ENCODE measurements at regions not wholly inside any gene's neighbourhood (a gene's known extent, or its start where the extent isn't known, plus 50 kb on each side); places are given as distances from the start of the nearest gene placed in this dataset.

GRCh38 chr20:7313047-7313446, 545.6 kb downstream of the BMP2 start:
- H3K9me2 ChIP-seq (replicated peaks; ENCODE audit: insufficient read depth, low read length) = no peaks in the 10 kb centered on the region
- no peaks in the 10 kb centered on the region for H3K79me2 ChIP-seq (ENCODE audit: low read length)
- H3K4me3 ChIP-seq (ENCODE audit: low read length) = no peak overlapping the region
- no peaks in the 10 kb centered on the region for H3K27me3 ChIP-seq (replicated peaks; ENCODE audit: insufficient read depth, low read length)
- H3K9ac ChIP-seq (ENCODE audit: low read length) = no peak overlapping the region
- H3K27ac ChIP-seq (ENCODE audit: low read length) = no peak overlapping the region
- H3K4me2 ChIP-seq (ENCODE audit: low read depth, low read length) = no peak overlapping the region
- no peaks in the 10 kb centered on the region for H3F3A ChIP-seq (ENCODE audit: insufficient read depth, low read length)
- H3K4me1 ChIP-seq (ENCODE audit: low read length) = no peaks in the 10 kb centered on the region
- no peaks in the 10 kb centered on the region for H3K9me3 ChIP-seq (replicated peaks; ENCODE audit: insufficient read depth, low read length)
- no peak overlapping the region for H2AFZ ChIP-seq (ENCODE audit: low read length)
- DNase-seq = no peak
- TF ChIP-seq CTCF (IDR thresholded peaks at IDR 0.05; ENCODE audit: low read length) (no peak), EZH2 (optimal IDR thresholded peaks at IDR 0.05; ENCODE audit: low read depth, low read length) (no peak), EZH2phosphoT487 (IDR thresholded peaks at IDR 0.05; ENCODE audit: low read length) (no peak)
- no peaks in the 10 kb centered on the region for H4K20me1 ChIP-seq (ENCODE audit: insufficient read depth, low read length)
- H3K36me3 ChIP-seq (replicated peaks; ENCODE audit: insufficient read depth, low read length) = no peaks in the 10 kb centered on the region; the same call in 1 of the 2 replicates

GRCh38 chr20:7323957-7324356, 556.5 kb downstream of the BMP2 start:
- Histone ChIP-seq H3K9ac (ENCODE audit: low read length) (no peak overlapping the region), H2AFZ (ENCODE audit: low read length) (no peak overlapping the region), H3K27ac (ENCODE audit: low read length) (no peak overlapping the region), H3K4me3 (ENCODE audit: low read length) (no peak overlapping the region), H3F3A (ENCODE audit: insufficient read depth, low read length) (no peaks in the 10 kb centered on the region), H3K36me3 (replicated peaks; ENCODE audit: insufficient read depth, low read length) (no peaks in the 10 kb centered on the region), H3K4me1 (ENCODE audit: low read length) (no peaks in the 10 kb centered on the region), H3K79me2 (ENCODE audit: low read length) (no peaks in the 10 kb centered on the region), H4K20me1 (ENCODE audit: insufficient read depth, low read length) (no peaks in the 10 kb centered on the region), H3K27me3 (replicated peaks; ENCODE audit: insufficient read depth, low read length) (no peaks in the 10 kb centered on the region), H3K4me2 (ENCODE audit: low read depth, low read length) (no peak overlapping the region), H3K9me2 (replicated peaks; ENCODE audit: insufficient read depth, low read length) (no peaks in the 10 kb centered on the region), H3K9me3 (replicated peaks; ENCODE audit: insufficient read depth, low read length) (no peaks in the 10 kb centered on the region)
- TF ChIP-seq EZH2 (optimal IDR thresholded peaks at IDR 0.05; ENCODE audit: low read depth, low read length) (no peak), EZH2phosphoT487 (IDR thresholded peaks at IDR 0.05; ENCODE audit: low read length) (no peak), CTCF (IDR thresholded peaks at IDR 0.05; ENCODE audit: low read length) (no peak)
- no peak for DNase-seq

GRCh38 chr20:7327810-7328209, 560.3 kb downstream of the BMP2 start:
- no peaks in the 10 kb centered on the region for H4K20me1 ChIP-seq (ENCODE audit: insufficient read depth, low read length)
- H3K9ac ChIP-seq (ENCODE audit: low read length) = no peak overlapping the region
- H3K4me1 ChIP-seq (ENCODE audit: low read length) = no peaks in the 10 kb centered on the region
- no peaks in the 10 kb centered on the region for H3K36me3 ChIP-seq (replicated peaks; ENCODE audit: insufficient read depth, low read length)
- H3K9me3 ChIP-seq (replicated peaks; ENCODE audit: insufficient read depth, low read length) = no peaks in the 10 kb centered on the region
- no peaks in the 10 kb centered on the region for H3K27me3 ChIP-seq (replicated peaks; ENCODE audit: insufficient read depth, low read length)
- DNase-seq = no peak
- no peak overlapping the region for H3K4me3 ChIP-seq (ENCODE audit: low read length)
- H3K27ac ChIP-seq (ENCODE audit: low read length) = no peak overlapping the region
- no peaks in the 10 kb centered on the region for H3F3A ChIP-seq (ENCODE audit: insufficient read depth, low read length)
- TF ChIP-seq CTCF (IDR thresholded peaks at IDR 0.05; ENCODE audit: low read length) = no peak
- TF ChIP-seq EZH2 (optimal IDR thresholded peaks at IDR 0.05; ENCODE audit: low read depth, low read length) = no peak
- no peaks in the 10 kb centered on the region for H3K79me2 ChIP-seq (ENCODE audit: low read length)
- no peak overlapping the region for H3K4me2 ChIP-seq (ENCODE audit: low read depth, low read length)
- H3K9me2 ChIP-seq (replicated peaks; ENCODE audit: insufficient read depth, low read length) = no peaks in the 10 kb centered on the region
- H2AFZ ChIP-seq (ENCODE audit: low read length) = no peak overlapping the region
